HepG2 (cell line): ENCODE measurements at regions not wholly inside any gene's neighbourhood (a gene's known extent, or its start where the extent isn't known, plus 50 kb on each side); places are given as distances from the start of the nearest gene placed in this dataset.

Experiments used
- ATAC-seq: fragments of 200-7000 bp; cut with Tn5 transposase; 3 replicates; pipeline ENCODE4 v1.9.1; 2020; ENCODE audit warnings: mild to moderate bottlenecking, moderate library complexity
- BruUV-seq: library from RNA; stranded (reverse); fragments of 400-500 nt; replicated peaks from 2 replicates; lab custom pipeline; 2021; lab: Mats Ljungman, UMichigan
- CTCF ChIA-PET: fragments of 300-600 bp; formaldehyde crosslinking; extraction: SDS; loops from one replicate; lab custom pipeline; 2021; ENCODE audit warnings: low total read pairs, inconsistent platforms, low intra/inter-chr PET ratio; lab: Yijun Ruan, JAX
- POLR2A ChIA-PET: fragments of 350-600 bp; sonication (Branson Sonifier 250); formaldehyde crosslinking; loops from one replicate; lab custom pipeline; 2020; ENCODE audit warnings: antibody characterized with exemption, inconsistent platforms; lab: Yijun Ruan, JAX
- DNase-seq: peaks from one replicate; pipeline ENCODE4 v3.0.0-alpha.2; 2015; ENCODE audit warnings: low spot score
- FAIRE-seq: peaks from 3 replicates; lab custom pipeline; 2011; peaks lifted over from hg19 to GRCh38; lab: Jason Lieb, UNC
- H2AFZ ChIP-seq: one replicate; pipeline ENCODE4 v1.6.1; 2011; ENCODE audit warnings: low read length, inconsistent platforms
- H3K27ac ChIP-seq: fragments of 300-600 bp; 3 replicates; pipeline ENCODE4 v1.8.0; 2011; ENCODE audit warnings: mixed run types, mild to moderate bottlenecking, mixed read lengths, low read length, inconsistent platforms; ENCODE audit not compliant: insufficient read depth; ENCODE audit errors: extremely low read length
- H3K27me3 ChIP-seq, 2 experiments: fragments of 200-600 bp in 1 of 2; 2 replicates in 1 of 2; 3 replicates in 1 of 2; pipeline versions ENCODE4 v1.6.0 to v1.8.0; 2011; ENCODE audit warnings: low read length in 2 of 2, mild to moderate bottlenecking in 2 of 2, moderate library complexity in 2 of 2, inconsistent platforms in 1 of 2; ENCODE audit not compliant: insufficient read depth in 2 of 2, control insufficient read depth in 1 of 2
- H3K36me3 ChIP-seq, 2 experiments: fragments of 200-600 bp in 1 of 2; replicated peaks in 1 of 2; 2 replicates in 1 of 2; 3 replicates in 1 of 2; pipeline versions ENCODE4 v1.5.1 to v1.8.0; 2011; ENCODE audit warnings: low read length in 2 of 2, inconsistent platforms in 1 of 2; ENCODE audit not compliant: insufficient read depth in 2 of 2, control insufficient read depth in 1 of 2
- H3K4me1 ChIP-seq: 2 replicates; pipeline ENCODE4 v1.5.1; 2012; ENCODE audit warnings: low read length, inconsistent platforms; ENCODE audit not compliant: insufficient read depth
- H3K4me2 ChIP-seq: 2 replicates; pipeline ENCODE4 v1.6.0; 2011; ENCODE audit warnings: low read depth, low read length, inconsistent platforms
- H3K4me3 ChIP-seq, 3 experiments: fragments of 200-600 bp in 1 of 3; sonication (generic), shearing (Covaris generic) in 1 of 3; replicated peaks in 1 of 3; 2 replicates each; pipeline ENCODE4 v1.5.1; 2011 to 2016; ENCODE audit warnings: low read length in 3 of 3, inconsistent platforms in 2 of 3, low read depth in 2 of 3, mild to moderate bottlenecking in 2 of 3, control low read depth in 1 of 3, mixed read lengths in 1 of 3; ENCODE audit not compliant: insufficient read depth in 1 of 3
- H3K79me2 ChIP-seq: one replicate; pipeline ENCODE4 v1.6.1; 2011; ENCODE audit warnings: low read length, inconsistent platforms; ENCODE audit not compliant: insufficient read depth
- H3K9ac ChIP-seq: 2 replicates; pipeline ENCODE4 v1.6.0; 2011; ENCODE audit warnings: mild to moderate bottlenecking, low read depth, low read length, inconsistent platforms; ENCODE audit not compliant: insufficient read depth
- H3K9me3 ChIP-seq: 2 replicates; pipeline ENCODE4 v1.5.1; 2012; ENCODE audit warnings: mild to moderate bottlenecking, low read length
- H4K20me1 ChIP-seq: 2 replicates; pipeline ENCODE4 v1.6.0; 2011; ENCODE audit warnings: inconsistent platforms, mild to moderate bottlenecking, low read length, moderate library complexity; ENCODE audit not compliant: insufficient read depth
- AKAP8 ChIP-seq: sonication (generic); formaldehyde crosslinking; IDR thresholded peaks from 2 replicates; pipeline ENCODE4 v1.5.1; 2020; ENCODE audit warnings: mild to moderate bottlenecking, missing genetic modification reagents
- BORCS8-MEF2B ChIP-seq: sonication (generic); formaldehyde crosslinking; IDR thresholded peaks from 2 replicates; pipeline ENCODE4 v1.8.0; 2022; ENCODE audit warnings: mild to moderate bottlenecking, missing genetic modification reagents
- EHMT2 ChIP-seq: fragments of 200-600 bp; sonication (generic); IDR thresholded peaks from 2 replicates; pipeline ENCODE4 v1.7.0; 2017; ENCODE audit warnings: antibody characterized with exemption, low read depth, low read length, borderline replicate concordance
- FIP1L1 ChIP-seq: fragments of 200-400 bp; formaldehyde crosslinking; IDR thresholded peaks from 2 replicates; pipeline ENCODE4 v1.6.1; 2018; ENCODE audit warnings: low read depth, mild to moderate bottlenecking, low read length, moderate library complexity, borderline replicate concordance; ENCODE audit not compliant: insufficient read depth
- FOXA3 ChIP-seq: IDR thresholded peaks from 2 replicates; pipeline ENCODE4 v1.6.1; 2016; ENCODE audit warnings: missing genetic modification reagents, missing compliant biosample characterization
- FOXP1 ChIP-seq, 2 experiments: fragments of 450-650 bp in 1 of 2; IDR thresholded peaks; 2 replicates each; pipeline ENCODE4 v1.6.1; 2017 to 2018; ENCODE audit warnings: antibody characterized with exemption in 1 of 2
- HMG20B ChIP-seq: conservative IDR thresholded peaks from 2 replicates; pipeline ENCODE4 v1.6.1; 2016; ENCODE audit warnings: missing genetic modification reagents, missing compliant biosample characterization
- HNF4A ChIP-seq: sonication (generic); formaldehyde crosslinking; IDR thresholded peaks from 2 replicates; pipeline ENCODE4 v1.4.0; 2020; ENCODE audit warnings: missing genetic modification reagents
- HNRNPL ChIP-seq: fragments of 200-400 bp; formaldehyde crosslinking; IDR thresholded peaks from 2 replicates; pipeline ENCODE4 v1.6.1; 2017; ENCODE audit warnings: mild to moderate bottlenecking, low read depth, low read length
- KAT8 ChIP-seq: IDR thresholded peaks from 2 replicates; pipeline ENCODE4 v1.6.1; 2016; ENCODE audit warnings: missing genetic modification reagents, missing compliant biosample characterization
- MEIS2 ChIP-seq: sonication (generic); formaldehyde crosslinking; IDR thresholded peaks from 2 replicates; pipeline ENCODE4 v1.9.0; 2021; ENCODE audit warnings: mild to moderate bottlenecking, missing genetic modification reagents
- RAD21 ChIP-seq: fragments of 450-650 bp; formaldehyde crosslinking; IDR thresholded peaks from 2 replicates; pipeline ENCODE4 v1.5.0; 2020; ENCODE audit warnings: mild to moderate bottlenecking
- SAP130 ChIP-seq: IDR thresholded peaks from 2 replicates; pipeline ENCODE4 v1.6.1; 2016; ENCODE audit warnings: low read depth
- TBX3 ChIP-seq: fragments of 450-650 bp; IDR thresholded peaks from 2 replicates; pipeline ENCODE4 v1.6.1; 2017; ENCODE audit warnings: antibody characterized with exemption, mild to moderate bottlenecking, inconsistent platforms, borderline replicate concordance
- TEAD3 ChIP-seq: optimal IDR thresholded peaks from 2 replicates; pipeline ENCODE3; 2016; ENCODE audit warnings: borderline replicate concordance
- TSC22D2 ChIP-seq: sonication (generic); formaldehyde crosslinking; IDR thresholded peaks from 2 replicates; pipeline ENCODE4 v1.5.1; 2020; ENCODE audit warnings: missing genetic modification reagents, mild to moderate bottlenecking, borderline replicate concordance
- ZNF234 ChIP-seq: sonication (generic); formaldehyde crosslinking; conservative IDR thresholded peaks from 2 replicates; pipeline ENCODE4 v1.5.1; 2020; ENCODE audit warnings: mild to moderate bottlenecking, missing genetic modification reagents
- ZNF556 ChIP-seq: sonication (generic); formaldehyde crosslinking; IDR thresholded peaks from 2 replicates; pipeline ENCODE4 v1.4.0; 2020; ENCODE audit warnings: mild to moderate bottlenecking, missing genetic modification reagents, borderline replicate concordance
- WGBS: methylation state at CpG from one replicate; pipeline ENCODE4 v1.1.6; 2017; ENCODE audit warnings: low lambda C conversion rate; 5-methylcytosine and 5-hydroxymethylcytosine counted together
- in situ Hi-C: cut with HindIII; loops from 2 replicates; pipeline ENCODE4 v1.10.0; 2017; ENCODE audit warnings: low pct_unique_long_range_greater_than_20kb; ENCODE audit not compliant: extremely low pct_ligation_motif_present
- intact Hi-C: fragments of 100-400 bp; cut with micrococcal nuclease; formaldehyde crosslinking; loops from one replicate; pipeline ENCODE4 v1.10.0; 2022; ENCODE audit not compliant: unreplicated experiment

- Histone ChIP-seq H3K4me1 (peaks cover 84% of the 10 kb centered on the region), H2AFZ (no peak overlapping the region), H3K36me3 (no peaks in the 10 kb centered on the region), H3K4me3 (peak overlapping the region; percentile 49 to 69 (median 56)), H3K79me2 (peaks cover 9% of the 10 kb centered on the region), H3K4me2 (peak overlapping the region; percentile 77), H4K20me1 (no peaks in the 10 kb centered on the region), H3K9me3 (no peaks in the 10 kb centered on the region), H3K27ac (peak overlapping the region; percentile 86), H3K27me3 (no peaks in the 10 kb centered on the region; a peak in 1 of 5 replicates), H3K9ac (peak overlapping the region; percentile 73)
- ATAC-seq (no peak), FAIRE-seq (no peak), DNase-seq (no peak)
- no TSS peak for BruUV-seq
- intact Hi-C loops: no loop called here
- 80% methylated on average over 8 of the region's 8 CpGs for WGBS
- CTCF ChIA-PET: no interaction called here
- in situ Hi-C loops: no loop called here
- POLR2A ChIA-PET: interaction anchor here (1.6 to 2.1 kb wide), 5 partner anchors 8 to 181 kb away, joined by 5 to 23 read pairs (median 6); partner anchors contain the start of gene GPC1
- TF ChIP-seq FIP1L1 (no peak), TBX3 (no peak), HMG20B (no peak), HNRNPL (0 out of 2 replicates have a peak, but pooled peaks have one; percentile 51), ZNF556 (0 out of 2 replicates have a peak, but pooled peaks have one; percentile 4), ZNF234 (CRISPR knock-in tag) (0 out of 2 replicates have a peak, but pooled peaks have one; percentile 17)
Measured at GRCh38 chr2:240255165-240255491, 114.7 kb upstream of the OTOS start.

GRCh38 chr2:240255811-240256703 lies 115.6 kb upstream of the OTOS start:
- Histone ChIP-seq H2AFZ (peak overlapping the region; percentile 82), H3K79me2 (peaks cover 9% of the 10 kb centered on the region), H3K4me3 (peak overlapping the region; percentile 49 to 69 (median 56)), H3K4me2 (peak overlapping the region; percentile 77), H3K27me3 (no peaks in the 10 kb centered on the region; a peak in 1 of 5 replicates), H3K36me3 (no peaks in the 10 kb centered on the region), H3K27ac (peak overlapping the region; percentile 86), H4K20me1 (no peaks in the 10 kb centered on the region), H3K9me3 (no peaks in the 10 kb centered on the region), H3K4me1 (peaks cover 75% of the 10 kb centered on the region), H3K9ac (peak overlapping the region; percentile 73)
- FAIRE-seq: peak; percentile 97
- ATAC-seq: peak; percentile 72
- no TSS peak for BruUV-seq
- 7% methylated on average over 20 of the region's 20 CpGs for WGBS
- intact Hi-C loops: no loop called here
- in situ Hi-C loops: no loop called here
- ChIA-PET POLR2A (interaction anchor here (0.8 to 2.1 kb wide), 16 partner anchors 9 to 330 kb away, joined by 3 to 23 read pairs (median 4); partner anchors contain the start of genes CAPN10 and GPC1), CTCF (no interaction called here)
- DNase-seq: peak; percentile 96
- TF ChIP-seq RAD21 (CRISPR knock-in tag) (peak; percentile 12; the same call in 1 of the 2 replicates), MEIS2 (CRISPR knock-in tag) (peak; percentile 74; the same call in 1 of the 2 replicates), TEAD3 (CRISPR knock-in tag) (peak; percentile 100), KAT8 (peak; percentile 59; the same call in 1 of the 2 replicates), BORCS8-MEF2B (0 out of 2 replicates have a peak, but pooled peaks have one; percentile 13), EHMT2 (peak; percentile 67; the same call in 1 of the 2 replicates), FOXP1 (IDR thresholded peaks at IDR 0.05) (no peak), FOXP1 (CRISPR knock-in tag; IDR thresholded peaks at IDR 0.05) (peak; percentile 25; the same call in 1 of the 2 replicates), FOXA3 (CRISPR knock-in tag) (peak; percentile 49; the same call in 1 of the 2 replicates), SAP130 (CRISPR knock-in tag) (peak; percentile 92), TSC22D2 (CRISPR knock-in tag) (peak; percentile 39; the same call in 1 of the 2 replicates), AKAP8 (CRISPR knock-in tag) (peak; percentile 57; the same call in 1 of the 2 replicates), HNF4A (CRISPR knock-in tag) (peak; percentile 64)
